GM18499 (cell line): ENCODE measurements at regions not wholly inside any gene's neighbourhood (a gene's known extent, or its start where the extent isn't known, plus 50 kb on each side); places are given as distances from the start of the nearest gene placed in this dataset.

ENCODE experiments used
- ATAC-seq: cut with Tn5 transposase; IDR thresholded peaks from one replicate; pipeline ENCODE4 v1.9.1; 2021; ENCODE audit warnings: moderate number of reproducible peaks; ENCODE audit not compliant: insufficient read depth, unreplicated experiment

DNA sequence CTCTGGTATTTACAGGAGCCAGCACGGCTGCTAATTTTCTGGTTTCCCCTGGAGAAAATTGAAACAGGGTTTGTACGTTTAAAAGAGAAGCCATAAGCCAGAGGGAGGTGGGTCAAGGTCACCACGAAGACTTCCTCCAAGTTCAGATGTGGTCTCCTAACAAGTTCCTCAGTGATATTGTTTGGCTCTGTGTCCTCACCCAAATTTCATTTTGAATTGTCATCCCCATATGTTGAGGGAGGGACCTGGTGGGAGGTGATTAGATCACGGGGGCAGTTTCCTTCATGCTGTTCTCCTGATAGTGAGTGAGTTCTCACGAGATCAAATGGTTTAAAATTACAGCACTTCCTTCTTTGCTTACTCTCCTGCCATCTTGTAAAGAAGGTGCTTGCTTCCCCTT is 295.4 kb upstream of the DAB1 start:
- ATAC-seq, result no peak

DNA sequence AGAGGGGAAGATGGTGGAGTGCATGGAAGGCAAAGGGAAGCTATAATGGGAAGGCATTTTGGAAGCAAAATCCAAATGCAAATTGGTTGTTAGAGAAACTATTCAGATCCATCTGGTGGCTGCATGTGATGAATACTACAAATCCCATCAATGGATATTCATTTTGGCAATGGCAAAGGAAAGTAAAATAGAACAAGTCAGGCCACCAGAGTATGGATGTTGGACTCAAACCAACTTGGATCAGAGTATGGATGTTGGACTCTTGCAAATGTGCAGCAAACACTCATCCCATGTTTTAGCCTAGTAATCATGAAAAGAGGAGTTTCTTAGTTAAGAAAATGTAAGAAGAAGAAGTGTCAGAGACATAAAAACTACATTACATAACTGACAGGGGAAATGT is 289.6 kb upstream of the DAB1 start:
- no peak for ATAC-seq

DNA sequence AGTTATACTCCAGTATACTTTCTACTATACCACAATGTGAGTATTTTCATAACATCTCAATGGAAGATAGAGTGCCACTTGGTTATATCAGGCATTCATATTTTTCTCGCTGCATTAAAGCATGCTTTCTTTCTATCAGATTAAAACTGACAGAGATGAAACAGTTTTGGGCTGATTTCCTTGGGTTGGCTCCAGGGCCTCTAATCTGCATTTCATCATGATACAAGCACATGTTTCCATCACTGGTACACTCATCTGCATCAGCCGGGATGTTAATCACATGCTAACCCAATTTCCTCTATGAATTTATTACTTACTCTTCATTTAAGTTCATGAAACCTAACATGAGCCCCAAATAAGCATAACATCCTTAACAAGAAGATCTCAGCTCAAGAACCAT is 289.0 kb upstream of the DAB1 start:
- ATAC-seq, result no peak

DNA sequence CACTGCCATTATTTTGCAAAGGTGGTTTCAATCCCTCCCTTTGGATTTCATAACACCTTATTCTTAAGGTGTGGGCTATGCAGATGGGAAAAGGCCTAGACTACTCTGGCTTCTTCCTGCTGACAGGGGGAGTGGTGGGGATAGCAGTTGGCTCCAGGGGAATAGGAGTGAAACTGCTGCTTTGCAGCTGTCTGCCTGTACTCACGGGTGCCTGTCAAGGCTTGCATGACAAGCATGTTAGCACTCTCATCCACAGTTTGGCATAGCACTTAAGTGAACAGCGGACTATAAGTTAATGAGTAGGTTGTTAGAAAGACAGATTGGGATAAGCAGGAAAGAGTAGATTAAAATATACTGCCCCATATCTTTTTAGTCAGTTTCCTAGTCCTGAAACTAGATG is 287.5 kb upstream of the DAB1 start:
- ATAC-seq, result no peak

DNA sequence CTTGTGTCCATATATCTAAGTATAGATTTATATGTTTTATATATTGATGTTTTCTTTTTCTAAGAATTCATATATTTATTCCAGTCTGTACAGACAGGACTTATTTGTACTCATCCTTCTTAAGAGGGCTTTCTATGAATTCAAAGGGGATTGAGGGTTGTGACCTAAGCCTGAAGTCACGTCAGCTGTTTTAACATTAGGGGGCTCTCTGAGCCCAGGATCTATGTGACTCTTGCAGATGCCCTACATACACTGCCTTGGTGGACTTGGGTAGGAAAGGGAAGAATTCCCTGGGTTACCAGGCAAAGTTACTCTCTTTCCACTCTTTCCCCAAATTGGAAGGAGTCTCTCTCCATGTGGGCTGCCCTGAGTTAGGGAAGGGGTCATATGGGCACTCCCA is 283.8 kb upstream of the DAB1 start:
- no peak for ATAC-seq

DNA sequence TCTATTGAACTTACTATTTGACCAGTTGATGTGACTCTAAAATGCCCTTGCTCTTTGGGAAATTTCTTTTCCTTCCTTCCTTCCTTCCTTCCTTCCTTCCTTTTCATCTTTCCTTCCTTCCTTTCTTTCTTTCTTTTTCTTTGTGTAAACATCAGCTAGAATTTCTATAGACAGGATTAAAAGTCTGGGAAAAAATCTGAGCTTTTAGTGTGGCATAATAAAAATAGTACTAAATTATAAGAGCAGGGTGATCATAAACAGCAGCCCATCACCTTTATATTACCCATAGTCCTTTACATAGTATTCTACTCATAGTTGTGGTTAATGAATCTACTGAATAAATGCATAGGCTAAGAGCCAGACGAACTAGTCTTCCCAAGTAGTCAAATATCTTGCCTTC is 281.0 kb upstream of the DAB1 start:
- ATAC-seq, result no peak

DNA sequence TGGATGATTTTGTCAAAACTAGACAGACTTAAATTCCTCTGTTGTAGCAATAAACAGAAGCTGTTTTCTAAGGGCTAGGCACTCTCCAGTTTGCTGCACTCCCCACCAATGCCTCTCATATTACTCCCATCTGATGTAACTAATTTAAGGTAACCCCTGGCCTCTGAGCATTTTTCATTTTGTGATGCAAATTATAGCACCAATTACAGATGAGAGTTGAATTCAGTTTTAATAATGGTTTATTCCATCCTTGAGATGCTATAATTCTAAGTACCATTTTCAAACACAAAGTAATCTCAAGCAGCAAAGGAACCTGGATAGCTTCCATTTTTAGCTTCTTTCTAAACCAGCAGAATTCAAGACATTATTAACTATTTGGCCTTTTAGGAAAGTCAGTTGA is 280.4 kb upstream of the DAB1 start:
- no peak for ATAC-seq

DNA sequence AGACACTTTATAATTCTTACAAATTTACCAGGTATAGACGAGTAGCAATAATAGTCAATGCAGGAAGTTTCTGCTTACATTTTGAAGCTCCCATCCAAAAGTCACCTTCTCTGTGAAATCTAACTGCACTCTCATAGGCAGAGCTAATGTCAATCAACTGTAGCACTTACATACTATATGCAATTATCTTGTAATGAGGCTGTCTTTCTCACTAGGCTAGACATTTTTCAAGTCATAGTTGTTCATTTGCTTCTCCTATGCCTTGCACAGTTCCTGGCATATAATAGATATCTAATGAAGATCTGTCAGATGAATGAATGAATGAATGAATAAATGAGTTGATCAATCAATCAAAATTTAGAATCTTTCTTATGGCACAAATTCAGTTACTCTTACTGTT is 273.0 kb upstream of the DAB1 start:
- ATAC-seq, result no peak

DNA sequence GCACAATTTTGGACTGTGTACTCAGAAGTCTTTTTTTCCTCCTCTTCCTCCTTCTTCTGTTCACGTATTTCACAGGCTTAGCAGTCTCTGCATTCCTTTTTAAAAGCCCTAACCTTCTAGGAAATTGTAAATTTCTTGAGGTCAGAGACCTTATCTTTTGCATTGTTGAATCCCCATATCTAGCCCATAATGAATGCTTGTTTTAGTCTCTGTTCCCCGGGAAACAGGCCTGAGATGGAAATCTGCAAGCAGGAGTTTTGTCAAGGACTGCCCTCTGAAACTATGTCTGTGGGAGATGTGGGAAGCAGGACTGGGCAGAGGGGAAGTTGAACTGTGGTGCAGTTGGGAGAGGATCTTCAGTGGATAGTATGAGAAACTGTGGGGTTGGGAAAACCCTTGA is 272.2 kb upstream of the DAB1 start:
- no peak for ATAC-seq

DNA sequence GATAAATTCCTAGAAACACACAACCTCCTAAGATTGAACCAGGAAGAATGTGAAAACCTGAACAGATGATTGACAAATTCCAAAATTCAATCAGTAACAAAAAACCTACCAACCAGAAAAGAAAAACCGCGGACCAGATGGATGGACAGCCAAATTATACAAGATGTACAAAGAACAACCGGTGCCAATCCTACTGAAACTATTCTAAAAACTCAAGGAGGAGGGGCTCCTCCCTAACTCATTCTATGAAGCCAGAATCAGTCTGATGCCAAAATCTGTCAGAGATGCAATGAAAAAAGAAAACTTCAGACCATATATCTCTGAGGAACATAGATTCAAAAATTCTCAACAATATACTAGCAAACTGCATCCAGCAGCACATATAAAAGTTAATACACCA is 262.4 kb upstream of the DAB1 start:
- ATAC-seq, result no peak

DNA sequence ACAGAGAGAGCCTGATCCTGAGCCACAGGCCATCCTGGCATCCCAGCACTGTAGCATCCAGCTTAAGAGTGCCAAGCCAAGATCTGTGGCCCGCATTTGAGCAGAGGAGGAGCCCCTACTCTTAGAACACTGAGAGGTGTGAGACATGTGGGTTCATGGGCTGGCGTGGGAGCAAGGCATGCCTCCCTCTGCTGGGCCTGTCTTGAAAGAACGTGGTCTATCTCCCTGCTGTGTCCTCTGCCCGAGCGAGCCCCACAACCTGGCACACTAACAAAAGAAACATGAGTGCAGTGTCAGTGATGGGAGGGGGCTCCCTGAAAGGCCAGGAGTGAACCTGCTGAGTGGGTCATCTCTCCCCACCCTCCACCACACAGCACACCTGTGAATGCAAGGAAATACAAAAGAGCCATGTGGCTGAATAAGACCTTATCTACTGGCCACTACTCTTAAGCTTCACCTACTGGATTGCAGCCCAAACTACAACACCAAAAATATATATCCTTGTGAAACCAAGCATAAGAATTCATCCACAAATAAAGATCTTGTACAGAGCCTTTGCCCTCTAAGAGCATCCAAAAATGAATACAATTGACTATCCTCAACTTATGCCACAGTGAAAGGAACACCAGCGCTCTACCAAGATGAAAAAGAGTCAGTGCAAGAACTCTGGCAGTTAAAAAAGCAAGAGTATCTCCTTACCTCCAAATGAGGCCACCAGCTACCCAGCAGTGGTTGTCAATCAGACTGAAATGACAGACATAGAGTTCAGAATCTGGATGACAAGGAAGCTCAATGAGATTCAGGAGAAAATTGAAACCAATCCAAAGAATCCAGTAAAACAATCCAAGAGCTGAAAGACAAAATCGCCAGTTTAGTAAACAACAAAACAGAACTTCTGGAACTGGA is 259.4 kb upstream of the DAB1 start:
- ATAC-seq, result no peak

DNA sequence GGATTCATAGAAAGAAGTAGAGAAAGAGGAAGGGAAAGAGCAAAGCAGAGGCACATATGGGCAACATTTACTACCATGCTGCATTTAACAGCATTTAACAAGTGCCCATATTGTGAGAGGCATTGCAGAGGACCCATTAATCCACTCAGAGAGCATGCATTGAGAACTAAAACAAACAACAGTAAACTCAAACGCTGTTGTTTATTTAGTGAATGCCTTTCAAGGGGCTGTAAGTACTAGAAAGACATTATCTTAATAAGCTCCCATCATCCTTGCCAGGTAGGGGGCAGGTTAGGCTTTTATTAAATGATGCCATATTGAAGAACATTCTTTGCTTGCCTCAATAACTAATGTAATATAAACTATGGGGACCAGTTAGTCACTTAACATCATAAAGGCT is 254.3 kb upstream of the DAB1 start:
- ATAC-seq, result no peak

DNA sequence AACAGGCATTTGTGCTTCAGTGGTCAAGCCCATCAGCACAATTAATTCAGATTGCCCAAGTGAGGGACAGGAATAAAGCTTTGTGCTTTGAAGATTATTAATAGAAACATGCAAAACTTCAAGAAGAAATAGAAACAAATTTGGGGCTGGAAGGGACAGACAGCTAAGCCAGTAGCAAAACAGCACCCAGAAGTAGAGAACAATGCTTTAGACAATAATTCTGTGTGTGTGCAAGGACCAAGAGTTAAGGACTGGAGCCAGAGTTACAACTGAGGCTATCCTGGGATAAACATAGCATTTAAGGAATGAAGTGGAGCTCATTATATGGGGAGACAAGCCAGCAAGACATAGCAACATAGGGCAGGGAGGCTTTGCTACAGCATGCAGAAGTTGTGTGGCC is 251.9 kb upstream of the DAB1 start:
- no peak for ATAC-seq

DNA sequence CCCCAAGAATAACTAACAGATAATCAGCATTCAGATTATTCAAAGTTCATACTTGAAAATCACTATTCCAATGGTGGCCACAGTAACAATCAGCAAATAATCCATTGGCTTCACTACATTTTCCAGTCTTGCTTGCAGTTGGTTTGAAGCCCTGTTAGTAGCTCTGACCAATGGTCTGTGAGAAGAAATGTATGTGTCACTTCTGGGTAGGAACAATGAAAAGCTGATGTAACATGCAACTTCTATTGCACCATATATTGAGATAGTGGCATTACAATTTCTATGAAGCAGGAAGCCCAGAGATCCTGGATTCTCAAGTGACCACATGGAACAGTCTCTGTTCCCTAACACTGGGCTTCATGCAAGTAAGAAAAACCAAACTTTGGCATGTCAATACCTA is 250.9 kb upstream of the DAB1 start:
- no peak for ATAC-seq

DNA sequence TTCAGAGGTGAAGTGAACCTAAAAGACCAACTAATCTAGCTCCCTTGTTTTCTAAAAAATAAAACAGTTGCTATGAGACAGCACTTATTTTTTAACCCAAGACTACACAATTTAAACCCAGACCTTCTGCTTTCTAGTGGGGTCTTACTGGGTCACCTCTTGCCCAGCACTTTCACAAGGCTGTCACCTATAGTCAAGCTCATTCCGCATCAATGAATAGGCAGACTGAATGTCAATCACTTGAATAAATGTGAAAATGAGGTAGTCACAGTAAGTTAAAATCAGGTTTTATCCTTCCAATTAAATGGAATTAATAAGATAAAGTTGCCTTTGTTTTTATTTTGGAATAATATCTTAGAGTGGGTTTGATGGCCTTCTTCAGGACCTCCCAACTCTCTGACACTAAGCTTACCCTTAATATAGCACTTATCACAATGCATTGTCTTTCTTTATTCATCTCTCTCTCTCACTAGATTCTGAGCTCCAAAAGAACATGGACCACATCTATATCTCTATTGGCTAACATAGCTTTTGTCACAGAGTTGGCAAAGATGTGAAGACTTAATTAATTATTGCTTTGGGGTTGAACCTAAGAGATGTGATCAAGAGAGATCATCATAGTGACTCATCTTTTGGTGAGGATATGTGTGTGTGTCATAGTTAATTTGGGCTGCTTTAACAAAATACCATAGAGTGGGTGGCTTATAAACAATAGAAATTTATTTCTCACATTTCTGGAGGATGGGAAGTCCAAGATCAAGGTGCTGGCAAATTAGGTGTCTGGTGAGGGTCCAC is 248.7 kb upstream of the DAB1 start:
- ATAC-seq, result no peak

DNA sequence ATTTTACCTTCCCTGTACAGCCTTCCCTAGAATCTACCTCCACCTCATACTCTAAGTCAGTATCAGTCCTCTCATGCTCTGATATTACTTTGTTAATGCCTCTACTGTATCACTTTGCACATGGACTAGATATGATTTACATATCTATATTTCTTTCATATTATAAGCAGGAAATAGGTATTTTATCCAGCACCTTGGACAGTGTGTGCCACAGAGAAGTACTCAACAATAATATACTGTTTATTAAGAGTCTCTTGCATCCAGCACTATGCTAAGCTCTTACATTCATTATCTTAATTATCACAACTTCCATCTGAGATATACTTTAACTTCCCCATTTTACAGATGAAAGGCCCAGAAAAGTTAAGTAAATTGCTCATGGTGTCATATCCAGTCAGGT is 247.9 kb upstream of the DAB1 start:
- ATAC-seq, result no peak

DNA sequence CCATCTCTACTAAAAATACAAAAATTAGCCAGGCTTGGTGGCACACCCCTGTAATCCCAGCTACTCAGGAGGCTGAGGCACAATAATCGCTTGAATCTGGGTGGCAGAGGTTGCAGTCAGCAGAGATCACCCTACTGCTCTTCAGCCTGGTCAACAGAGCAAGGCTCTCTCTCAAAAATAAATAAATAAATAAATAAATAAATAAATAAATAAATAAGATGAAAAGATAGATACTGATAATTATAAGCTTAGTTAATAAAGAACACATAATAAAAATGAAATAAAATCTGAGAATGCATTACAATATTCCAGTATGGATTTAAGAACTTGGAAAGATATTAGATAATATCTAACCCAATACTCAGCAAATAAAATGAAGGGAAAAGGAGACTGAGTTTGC is 235.9 kb upstream of the DAB1 start:
- no peak for ATAC-seq

DNA sequence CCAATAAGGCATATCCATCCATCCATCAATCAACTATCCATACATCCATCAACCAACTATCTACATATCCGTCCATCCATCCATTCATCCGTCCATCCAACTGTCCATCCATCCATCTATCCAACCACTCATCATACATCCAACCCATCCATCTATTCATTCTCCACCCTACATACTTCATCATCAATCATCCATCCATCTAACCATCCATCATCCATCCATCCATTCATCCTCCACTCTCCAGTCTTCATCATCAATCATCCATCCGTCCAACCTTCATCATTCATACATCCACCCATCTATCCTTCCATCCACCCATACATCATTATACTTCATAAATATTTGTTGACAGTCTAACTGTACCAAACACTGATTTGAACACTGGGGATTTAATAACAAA is 231.3 kb upstream of the DAB1 start:
- no peak for ATAC-seq

DNA sequence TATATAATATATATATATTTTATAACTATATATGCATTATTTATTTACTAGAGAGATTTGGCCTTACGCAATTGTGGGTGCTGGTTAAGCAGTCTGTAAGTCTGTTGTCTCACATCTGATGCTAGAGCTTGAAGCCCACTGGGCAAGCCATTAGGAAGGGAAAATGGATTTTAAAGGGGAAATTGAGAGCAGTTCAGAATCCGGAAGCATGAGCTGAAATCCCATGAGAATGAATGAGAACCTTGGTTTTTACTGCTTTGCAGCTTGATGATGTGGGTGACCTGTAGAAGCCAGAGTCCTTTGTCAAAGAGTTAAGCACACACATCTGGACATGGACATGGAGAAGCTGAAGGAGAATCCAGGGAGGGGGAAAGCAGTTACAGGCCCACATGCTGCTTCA is 220.8 kb upstream of the DAB1 start:
- ATAC-seq, result no peak

DNA sequence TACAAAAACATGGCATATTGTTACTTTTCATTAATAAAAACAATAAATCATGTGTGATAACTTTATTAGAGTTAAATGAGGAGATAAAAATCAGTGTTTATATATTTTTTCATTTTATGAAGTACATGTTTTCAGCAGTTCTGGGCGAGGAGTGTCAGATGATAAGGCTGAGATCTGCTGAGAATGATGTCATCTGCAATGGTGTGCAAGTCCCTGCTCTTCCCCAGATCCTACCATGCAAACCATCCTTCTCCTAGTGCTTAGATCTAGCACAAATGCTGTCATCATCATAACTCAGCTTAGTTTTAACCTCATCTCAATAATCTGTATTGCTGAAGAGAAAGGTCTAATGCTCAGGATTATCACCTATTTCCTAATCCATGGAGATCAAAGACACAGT is 214.4 kb upstream of the DAB1 start:
- ATAC-seq, result no peak

DNA sequence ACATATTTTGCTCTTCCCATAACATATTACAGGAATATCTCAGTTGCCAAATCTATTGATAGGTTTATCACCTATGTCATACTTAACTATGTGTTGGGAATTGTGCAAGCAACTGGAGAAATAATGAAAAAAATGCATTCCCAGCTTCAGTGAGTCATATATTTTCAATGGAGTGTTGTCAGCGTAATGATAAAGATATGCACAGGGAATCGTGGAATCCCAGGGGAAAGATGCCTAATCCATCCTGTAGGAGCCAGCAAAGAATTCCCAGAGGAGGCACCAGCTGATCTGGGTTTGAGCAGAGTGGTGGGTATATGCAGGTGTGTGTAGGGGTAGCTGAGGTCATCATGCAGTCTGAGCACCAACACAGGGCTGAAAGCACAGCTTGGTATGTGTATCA is 213.3 kb upstream of the DAB1 start:
- ATAC-seq, result no peak

DNA sequence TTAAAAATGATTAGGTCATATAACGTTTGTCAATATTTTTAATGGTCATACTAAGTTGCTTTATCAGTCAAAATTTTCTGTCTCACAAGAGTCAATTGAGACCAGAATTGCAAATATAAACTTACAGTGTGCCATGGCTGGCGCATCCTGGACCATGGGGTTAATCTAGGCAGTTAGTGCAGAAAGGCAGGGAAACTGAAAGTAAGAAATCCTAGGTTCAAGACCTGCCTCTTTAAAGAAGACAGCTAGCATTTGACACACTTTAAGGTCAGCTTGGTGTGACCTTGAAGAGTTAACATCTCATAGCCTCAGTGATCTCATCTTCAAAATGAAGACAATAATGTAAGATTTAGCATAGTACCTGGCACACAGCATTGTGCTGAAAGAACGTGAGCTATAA is 210.0 kb upstream of the DAB1 start:
- no peak for ATAC-seq
